ENCODE measurements at regions not wholly inside any gene's neighbourhood (a gene's known extent, or its start where the extent isn't known, plus 50 kb on each side); places are given as distances from the start of the nearest gene placed in this dataset.

DNA sequence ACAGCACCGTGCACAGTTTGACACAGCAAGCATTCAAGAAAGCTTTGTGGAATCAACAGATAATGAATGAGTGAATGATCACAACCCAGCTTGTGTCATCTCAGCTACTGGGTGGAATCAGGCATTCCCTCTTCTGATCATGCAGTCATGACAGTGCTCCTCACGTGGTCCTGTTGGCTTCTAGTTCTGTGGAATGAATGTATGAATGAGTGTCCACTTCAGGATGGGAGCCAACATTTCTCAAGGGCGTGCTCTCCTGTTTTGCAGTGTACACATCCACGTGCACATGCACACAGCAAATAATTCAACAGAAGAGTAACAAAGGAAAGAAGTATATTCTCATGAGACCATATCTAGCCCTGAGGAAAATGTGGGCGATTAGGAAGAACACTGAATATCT is 133.1 kb upstream of the NPVF start:
- DNase-seq = no peak

DNA sequence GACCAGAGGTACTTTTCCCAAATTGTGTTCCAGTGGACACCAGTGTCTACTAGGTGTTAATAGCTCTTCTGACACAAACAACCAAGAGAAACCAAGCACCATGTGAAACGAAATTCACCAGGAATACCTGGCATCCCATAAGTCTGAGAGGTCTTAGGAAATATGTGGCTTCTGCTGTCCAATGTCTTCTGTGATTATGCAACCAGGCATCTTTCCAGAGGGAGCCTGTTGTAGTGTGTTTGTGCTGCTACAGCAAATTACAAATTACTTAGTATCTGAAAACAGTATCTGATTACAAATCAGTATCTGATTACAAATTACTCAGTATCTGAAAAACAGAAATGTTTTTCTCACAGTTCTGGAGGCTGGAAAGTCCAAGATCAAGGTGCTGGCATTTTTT is 133.6 kb upstream of the NPVF start:
- DNase-seq = no peak

DNA sequence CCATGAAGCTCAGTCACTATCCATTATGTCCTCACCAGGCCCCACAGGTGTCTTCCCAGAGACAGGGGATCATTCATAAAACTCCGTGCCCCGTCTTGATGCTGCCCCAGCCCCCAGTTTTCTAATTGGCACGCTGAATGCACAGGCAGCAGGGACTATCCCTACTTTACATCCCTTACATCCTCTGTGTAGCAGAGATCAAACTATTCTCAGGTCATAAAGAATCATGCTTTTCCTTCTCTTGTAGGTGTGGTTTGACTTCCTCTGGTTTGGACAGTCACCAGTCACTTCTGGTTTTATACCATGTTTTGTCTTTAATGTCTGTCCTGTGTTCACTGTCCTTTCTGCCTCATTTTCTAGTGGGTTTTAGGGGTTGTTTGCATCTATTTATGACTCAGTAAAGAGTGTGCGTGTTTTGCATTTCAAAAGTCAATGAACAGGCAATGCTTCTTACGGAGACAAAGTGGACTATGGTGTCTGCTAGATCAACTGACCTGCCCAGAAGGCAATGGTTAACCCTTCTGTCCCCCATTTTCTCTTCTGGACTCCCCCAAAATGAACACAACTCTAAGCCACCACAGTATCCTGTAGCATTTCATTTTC is 140.4 kb upstream of the NPVF start:
- DNase-seq = no peak

DNA sequence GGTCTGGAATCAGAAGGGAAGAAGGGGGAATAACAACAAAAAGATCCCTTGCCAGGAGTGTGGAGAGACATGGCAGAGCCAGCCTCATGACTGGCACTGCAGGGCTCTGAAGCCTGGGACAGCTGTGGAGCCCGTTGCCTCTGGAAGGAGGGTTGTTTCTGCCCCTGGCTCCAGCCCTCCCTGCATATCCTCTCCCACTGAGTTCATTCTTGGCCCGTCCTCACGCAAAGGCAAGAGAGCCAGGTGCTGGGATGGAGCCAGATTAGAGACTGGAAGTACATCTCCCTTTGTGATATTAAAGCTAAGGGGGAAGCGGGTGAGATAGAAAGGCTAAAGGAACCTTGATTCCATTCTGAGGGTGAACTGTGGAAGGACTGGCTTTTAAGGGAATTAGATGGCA is 141.5 kb upstream of the NPVF start:
- no peak for DNase-seq

DNA sequence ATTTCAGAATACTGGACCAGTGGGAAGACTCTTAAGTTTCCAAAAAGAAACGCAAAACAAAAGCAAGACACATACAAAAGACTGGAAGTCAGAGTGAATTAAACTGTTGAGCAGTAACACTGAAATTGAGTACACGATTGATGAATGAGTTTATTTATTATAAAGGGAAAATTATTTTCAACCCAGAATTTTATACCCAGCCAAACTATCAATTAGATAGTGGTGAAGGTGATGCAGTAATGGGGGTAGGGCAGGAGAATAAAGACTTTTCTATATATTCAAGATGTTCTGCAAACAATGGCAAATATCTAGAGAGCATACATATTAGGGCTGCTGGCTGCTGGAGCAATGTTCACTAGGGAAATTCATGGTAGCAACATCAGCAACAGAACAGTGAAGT is 143.7 kb upstream of the NPVF start:
- DNase-seq = no peak

DNA sequence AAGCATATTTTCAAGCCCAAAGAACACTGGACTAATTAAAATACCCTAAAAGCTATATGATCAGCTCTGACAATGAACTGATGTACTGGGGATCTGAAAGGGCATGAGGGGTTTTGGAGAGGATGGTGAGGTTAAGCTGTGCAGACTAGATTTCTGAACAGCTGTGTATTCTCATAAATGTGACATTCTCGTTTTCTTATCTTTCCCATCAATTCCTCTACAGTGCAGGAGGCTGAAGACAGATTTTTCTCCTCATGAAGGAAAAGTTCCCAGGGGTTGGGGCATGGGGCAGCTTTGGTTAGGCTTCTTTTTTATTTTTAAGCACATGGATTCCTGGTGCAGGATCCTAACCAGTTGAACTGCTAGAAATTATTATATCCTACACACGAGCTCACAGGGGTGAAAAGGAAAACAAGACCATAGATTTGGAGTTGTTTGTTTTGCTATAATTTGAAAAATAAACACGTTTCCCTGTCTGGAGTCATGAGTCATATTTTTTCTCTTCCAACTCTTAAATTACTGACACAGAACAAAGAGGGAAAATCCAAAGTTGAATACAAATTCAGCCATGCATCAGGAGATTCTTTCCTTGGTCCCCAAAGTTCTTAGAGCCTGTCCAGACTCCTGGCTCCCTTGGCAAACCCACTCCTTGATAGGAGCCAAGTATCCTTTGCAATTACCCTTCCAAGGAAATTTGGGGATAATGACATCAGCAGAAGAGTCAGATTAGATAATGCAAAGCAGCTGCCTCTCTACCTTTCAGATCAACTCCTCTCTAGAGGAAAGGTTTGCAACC is 147.7 kb upstream of the NPVF start:
- DNase-seq = no peak

DNA sequence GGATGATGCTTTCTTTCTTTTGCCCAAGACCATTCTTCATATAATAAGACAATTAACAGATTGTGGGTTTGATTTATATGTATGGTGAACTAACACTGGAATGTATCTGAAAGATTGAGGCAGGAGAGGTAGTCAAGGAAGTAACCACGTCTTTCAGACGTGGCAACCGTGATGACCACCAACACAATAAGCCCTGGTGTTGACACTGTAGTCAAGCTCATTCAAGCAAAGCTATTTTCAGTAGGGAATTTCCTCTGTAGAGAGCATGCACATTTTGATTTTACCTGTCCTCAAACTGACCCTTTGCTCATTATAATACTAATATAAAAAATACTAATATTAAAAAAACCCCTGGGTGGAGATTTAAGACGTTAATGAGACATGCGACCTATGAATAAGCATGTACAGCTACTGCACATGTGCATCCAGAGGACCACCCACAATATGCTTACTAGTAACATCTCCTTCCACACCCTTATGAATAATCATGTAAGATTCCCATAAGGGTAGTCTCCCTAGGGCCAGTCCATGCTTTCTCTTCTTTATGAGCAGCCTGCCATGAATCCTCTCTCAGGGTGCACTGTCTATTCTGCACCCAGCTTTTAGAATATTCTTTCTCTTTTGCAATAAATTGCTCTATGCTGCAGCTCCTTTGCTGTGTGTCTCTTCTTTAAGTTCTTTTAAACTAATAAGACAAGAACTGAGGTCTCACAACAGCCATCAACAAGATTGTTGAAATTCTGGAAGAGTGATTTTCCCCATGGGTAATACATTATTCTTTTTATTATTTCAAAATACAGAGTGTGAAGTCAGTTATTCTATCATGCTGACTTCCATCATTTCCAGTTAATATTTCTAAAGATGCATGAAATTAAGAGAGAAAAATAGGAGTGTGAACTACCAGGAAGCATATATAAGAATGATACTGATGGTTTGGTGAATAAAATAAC is 151.3 kb upstream of the NPVF start:
- no peak for DNase-seq

DNA sequence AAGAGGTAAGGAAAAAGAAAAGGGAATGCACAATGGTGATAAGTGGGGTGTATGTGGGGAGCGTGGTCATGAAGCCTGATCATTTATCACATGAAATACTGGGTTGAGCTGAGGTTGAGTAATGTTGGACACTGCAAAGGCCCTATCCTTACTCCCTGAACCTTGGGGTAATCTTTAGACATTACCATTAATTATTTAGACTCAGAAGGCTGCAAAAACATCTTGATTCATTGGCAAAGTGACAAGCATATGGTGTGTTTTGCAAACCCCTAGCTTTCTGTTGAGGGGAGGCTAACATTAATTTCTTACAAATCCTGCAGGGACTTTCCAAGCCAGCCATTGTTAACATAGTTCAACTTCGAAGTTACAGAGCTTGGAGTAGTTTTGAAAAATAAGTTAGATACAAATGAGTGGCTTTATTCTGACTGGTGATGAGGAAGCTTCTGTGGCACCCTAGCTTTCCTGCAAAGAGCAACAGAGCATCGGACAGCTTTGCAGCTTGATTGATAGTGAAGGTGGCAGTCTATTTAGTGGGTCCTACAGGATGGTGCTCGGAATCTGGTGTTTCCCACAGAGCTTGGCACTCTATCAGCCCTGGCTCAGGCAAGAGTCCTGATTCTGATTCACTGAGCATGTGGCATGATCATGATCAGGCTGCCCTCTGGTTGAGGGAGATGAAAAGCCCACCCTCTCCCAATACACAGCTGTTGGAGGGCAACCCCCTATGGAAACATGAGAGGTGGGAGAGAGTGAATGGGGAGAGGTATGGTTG is 153.7 kb upstream of the NPVF start:
- no peak for DNase-seq

DNA sequence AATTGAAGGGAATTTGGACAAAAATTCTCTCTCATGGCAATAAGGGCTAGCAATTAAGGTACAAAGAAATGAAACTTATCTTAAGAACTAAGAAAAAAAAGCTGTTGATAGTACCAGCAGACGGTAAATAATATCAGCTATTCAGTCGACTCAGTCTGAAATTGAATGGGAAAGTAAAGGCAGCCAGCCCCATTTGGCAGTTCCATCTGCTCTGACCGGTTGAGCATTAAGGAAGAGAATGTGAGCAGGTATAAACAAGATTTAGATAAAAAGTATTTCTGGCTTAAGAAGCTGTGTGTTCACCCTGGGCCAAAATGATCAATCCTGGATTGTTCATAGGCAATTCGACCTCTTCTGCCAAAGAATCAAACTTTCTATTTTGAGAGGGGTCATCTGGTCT is 154.6 kb upstream of the NPVF start:
- DNase-seq = no peak

DNA sequence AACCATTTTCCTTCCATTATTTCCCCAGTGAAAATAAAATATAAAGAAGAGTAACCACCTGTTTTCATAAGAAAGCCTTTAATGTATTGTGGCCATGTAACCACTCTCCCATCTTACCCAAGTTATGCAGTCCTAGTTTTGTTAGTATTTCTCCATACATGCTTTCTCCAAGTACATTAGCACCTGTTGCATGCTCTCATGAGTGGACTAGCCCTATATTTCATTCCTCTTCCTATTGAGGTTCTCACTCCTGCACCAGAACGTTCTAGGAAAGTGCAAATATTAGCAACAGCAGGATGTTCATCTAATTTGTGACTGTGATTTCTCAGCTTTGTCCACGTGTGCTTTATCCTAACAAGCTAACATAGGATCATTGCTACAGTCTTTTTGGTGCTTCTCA is 155.1 kb upstream of the NPVF start:
- no peak for DNase-seq

DNA sequence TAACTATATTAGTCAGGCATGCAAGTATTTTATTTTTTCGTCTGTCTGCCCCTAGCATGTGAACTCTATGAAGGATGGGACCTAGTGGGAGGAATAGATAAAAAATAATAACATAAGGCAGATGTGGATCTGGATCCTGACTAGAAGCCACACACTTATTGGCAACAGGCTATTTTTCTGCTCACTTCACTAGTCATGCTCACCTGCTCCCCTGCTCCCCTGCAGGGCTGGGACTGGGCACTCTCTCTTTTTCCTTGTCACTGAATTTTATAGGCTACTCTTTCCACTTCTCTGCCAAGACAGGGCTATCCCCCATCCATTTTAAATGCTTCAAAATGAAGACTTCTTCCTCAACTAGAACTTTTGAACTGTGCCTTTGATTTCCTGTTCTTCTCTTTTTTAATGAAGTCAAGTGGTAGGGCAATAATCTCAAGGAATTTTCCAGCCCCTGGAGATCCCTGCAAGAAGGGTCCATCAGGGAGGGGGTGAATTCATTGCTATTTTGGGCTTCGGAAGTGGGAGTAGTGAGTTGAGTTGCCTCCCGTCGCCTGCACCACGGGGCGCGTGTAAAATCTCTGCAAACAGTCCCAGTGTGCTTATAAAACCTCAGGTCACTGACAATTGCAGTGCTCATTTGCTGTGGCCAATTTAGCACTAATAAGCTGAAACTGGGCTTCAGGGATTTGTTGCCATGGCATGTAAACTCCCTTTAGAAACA is 156.7 kb upstream of the NPVF start:
- DNase-seq = no peak

DNA sequence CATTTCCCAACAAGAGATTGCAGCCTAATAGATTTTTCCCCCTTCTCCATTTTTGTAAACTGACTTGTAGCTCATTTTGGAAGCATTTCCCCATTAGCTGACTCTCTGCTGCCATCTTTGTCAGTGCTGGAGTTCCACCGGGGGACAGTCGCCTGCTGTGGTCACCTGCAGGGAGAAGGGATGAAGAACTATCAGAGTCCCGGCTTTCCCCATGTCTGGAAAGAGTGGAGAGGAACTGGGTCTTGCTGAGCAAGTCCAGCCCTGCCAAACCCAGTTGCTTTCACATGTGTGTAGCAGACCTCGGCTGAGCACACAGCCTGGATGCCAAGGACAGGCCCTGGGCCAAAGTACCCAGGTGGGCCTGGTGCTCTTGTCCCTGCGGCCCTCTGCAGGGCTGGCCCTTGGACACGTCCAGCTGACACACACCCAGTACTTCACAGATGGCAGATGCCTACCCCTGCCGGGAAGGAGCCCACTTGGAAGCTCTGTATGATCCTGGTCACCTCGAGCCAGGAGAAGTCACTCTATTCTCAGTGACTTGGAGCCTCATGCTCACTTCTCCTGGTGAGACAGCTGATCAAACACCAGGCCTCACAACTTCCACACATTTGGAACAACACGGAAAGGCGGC is 157.3 kb upstream of the NPVF start:
- no peak for DNase-seq

DNA sequence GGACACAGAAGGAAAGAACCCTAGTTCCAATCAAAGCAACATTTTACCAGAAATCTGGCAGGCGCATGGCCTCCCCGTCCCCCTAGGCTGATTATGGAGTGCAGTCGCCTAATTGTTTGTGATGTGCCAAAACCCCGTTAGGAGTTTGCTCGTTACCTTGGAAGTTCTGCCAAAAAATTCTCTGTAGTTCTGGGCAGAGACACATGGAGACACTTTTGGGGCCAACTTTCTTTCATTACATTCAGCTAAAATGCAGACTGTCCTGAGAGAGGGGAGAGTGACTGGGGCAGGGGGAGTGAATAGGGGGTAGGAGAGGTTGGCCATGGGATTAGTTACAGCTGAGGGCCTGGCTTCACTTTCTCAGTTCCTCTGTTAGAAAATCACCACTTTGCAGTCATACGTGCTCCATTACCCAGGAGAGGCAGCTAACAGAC is 158.0 kb upstream of the NPVF start:
- DNase-seq = no peak

DNA sequence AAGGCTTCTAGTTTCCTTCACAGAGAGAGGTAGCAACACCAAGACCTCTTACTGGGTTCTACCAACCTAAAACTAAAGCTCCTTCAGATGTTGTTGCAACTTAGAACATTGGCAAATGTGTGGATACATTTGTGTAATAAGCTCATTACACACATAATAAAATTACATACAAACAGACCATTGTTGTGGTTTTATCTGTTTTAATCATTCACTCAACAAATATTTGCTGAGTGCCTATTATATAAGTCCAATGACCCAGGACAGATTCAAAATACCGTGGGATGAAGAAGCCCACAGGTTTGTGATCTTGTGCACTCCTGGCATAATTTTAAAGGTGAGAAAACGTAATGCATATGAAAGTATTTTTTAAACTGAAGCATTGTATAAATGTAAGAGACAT is 160.4 kb upstream of the NPVF start:
- DNase-seq = no peak

DNA sequence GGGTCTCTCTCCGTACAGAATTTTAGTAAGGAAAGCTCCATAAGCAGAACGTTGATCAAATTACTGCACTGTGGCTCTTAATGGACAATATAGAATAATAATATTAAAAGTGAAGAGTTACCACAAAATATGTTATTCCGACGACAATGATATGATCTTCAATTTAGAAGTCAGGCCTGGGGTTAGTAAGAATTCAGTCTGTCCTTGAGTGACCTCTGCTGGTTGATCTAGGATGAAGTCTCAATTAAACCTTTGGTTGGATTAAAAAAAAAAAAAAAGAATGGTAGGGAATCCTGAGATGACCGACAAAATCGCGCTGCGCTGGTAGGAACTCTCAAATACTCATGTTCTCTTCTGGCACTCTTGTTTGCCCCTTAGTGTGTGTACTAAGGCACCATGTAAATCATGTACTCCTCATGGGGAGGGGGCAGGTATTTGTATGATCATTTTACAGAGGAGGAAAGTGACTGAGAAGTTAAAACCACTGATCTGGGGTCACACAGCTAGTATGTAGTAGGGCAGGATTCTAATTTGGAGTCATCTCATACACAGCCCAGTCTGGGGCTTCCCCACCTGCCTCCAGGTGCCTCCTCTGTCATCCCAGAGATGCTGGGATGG is 161.3 kb upstream of the NPVF start:
- no peak for DNase-seq

DNA sequence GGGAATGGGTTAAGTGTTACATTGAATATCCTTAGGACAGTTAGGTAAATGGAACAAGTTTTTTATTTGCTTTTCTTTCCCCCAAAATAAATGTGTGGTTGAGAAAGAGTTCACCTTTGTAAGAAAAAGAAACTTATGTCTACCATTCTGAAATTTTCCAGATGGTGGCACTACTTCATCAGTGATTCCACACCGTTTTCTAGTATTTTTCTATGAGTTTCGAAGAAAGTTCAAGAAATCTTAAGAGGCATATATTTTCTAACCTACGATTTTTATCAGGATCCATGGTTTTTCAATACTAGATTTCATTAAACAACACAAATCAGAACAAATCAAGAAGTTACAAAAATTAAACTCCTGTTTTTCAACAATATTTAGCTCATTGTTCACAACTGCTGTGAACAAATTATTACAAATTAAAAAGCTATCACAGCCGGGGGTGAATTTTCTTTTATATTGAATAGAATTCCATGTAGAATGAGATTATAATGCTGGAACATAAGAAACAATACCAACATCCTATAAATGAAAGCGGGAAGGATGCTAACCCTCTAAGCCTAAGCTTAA is 163.1 kb upstream of the NPVF start:
- no peak for DNase-seq

DNA sequence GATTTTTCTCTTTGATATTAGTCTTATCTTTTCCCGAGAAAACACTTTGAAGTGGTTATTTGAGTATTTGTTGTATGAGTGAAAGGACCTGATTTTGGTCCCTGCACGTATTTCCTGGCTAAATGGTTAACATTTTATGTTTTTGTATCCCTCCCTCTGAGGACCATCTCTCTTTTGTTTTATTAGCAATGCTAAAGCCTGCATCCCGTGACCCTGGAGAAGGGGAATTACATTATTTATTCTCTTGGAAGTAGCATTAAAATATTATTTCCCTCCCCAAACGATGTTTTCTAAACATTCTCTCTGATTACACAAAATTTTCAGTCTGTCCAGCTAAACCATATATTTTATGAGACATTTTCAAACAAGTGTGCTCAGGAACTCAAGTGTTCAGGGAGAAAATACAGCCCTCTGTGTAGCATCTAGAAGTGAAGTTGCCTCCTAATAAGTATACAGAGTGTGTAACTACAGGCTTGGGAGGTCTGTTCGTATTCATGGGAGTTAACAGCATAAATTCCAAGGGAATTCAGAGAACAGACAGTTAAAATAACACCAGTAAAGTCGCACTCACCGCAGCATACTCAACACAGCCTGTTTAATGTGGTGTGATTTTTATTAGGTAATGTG is 163.8 kb upstream of the NPVF start:
- no peak for DNase-seq

DNA sequence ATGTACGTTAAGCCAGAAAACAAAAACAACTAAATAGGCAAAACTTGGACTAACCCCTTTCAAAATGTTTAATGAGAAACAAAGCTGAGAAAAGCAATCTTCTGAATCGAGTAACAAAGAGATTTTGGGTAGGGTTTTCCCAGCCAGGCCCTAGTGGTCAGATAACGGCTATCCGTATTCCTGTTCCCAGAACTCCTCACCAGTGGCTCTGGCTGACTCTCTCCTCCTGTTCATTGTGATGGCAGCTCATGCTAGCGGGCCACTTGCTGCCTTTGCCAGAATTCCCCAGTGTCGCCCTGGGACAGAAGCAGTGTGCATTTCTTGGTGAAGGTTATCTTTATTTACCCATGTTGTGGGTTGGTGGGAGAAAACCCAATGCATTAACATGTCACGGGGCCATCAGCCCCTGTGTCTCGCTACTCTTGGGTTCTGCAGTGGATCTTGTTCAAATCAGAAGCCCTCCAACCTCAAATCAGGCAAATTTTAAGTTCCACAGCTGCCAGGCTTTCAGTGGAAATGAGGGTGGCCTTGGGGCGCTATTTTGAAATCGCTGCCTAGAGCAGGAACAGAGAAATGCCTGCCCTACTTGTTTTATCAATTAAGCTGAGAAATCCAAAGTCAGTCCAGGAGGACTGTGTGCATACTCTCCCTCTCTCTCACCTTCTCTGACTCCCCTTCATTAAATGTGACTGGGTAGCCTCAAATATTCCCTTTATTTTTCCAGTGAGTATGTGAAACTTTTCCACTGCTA is 164.5 kb upstream of the NPVF start:
- DNase-seq = no peak

DNA sequence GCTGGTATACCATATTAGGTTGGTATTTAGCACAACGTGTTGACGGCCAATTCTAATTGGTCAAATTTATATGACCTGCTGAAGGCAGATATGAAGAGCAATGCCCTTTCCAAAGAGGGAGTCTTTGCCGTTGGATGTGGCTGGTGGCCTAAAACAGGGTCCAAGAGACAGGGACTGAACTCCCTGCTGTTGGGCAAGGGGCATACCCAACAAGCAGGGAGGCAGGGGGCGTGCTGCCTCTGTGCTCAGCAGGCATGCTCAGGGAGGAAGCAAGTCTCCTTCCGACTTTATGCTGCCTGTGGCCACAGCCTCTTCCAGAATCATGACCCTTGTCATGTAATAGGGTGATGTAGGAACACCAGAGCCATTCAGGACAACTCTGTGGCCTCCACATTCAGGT is 167.7 kb upstream of the NPVF start:
- DNase-seq = no peak

DNA sequence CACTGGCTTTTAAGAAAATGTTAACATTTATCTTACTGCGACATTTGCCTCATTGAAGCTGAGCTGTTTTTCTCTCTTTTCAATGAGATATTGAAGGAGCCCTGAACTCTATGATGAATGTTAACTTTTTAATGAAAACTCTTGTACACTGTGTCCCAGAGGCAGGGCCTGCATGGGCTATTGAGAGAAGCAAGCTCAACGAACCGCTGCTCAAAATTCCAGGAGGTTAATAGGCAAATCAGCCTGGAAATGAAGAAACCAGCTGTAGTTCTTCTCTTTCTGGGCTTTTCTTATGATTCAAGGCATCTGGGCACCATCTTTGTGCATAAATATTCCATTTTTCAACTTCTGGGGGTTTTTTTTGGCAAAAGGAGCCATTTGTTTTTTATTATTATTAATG is 168.4 kb upstream of the NPVF start:
- no peak for DNase-seq
